HG03097 (cell line): ENCODE measurements at regions not wholly inside any gene's neighbourhood (a gene's known extent, or its start where the extent isn't known, plus 50 kb on each side); places are given as distances from the start of the nearest gene placed in this dataset.
"Not testable (repeated sequence)": the region's sequence is repeated elsewhere in the genome, so short reads cannot be mapped to it uniquely, and the experiment has no call there.

ENCODE experiments used
- ATAC-seq: cut with Tn5 transposase; IDR thresholded peaks from one replicate; pipeline ENCODE4 v1.9.1; 2021; ENCODE audit not compliant: unreplicated experiment, low FRiP score

GRCh38 chr1:65526049-65526556, 105.6 kb downstream of the LEPR start:
- no peak for ATAC-seq

GRCh38 chr1:65527190-65527589, 106.7 kb downstream of the LEPR start:
- ATAC-seq = no peak

GRCh38 chr1:65527707-65528503, 107.4 kb downstream of the LEPR start:
- ATAC-seq = no peak

GRCh38 chr1:65531972-65532570, 111.6 kb downstream of the LEPR start:
- ATAC-seq = no peak

GRCh38 chr1:65535981-65536380, 115.5 kb downstream of the LEPR start:
- ATAC-seq = no peak

GRCh38 chr1:65538086-65538485, 117.6 kb downstream of the LEPR start:
- no peak for ATAC-seq

GRCh38 chr1:65538664-65539063, 118.2 kb downstream of the LEPR start:
- ATAC-seq = no peak

- ATAC-seq = no peak
Measured at GRCh38 chr1:65539266-65540131, 119.0 kb downstream of the LEPR start.

GRCh38 chr1:65541161-65541560, 120.7 kb downstream of the LEPR start:
- no peak for ATAC-seq

- ATAC-seq = no peak
Measured at GRCh38 chr1:65541865-65542264, 121.4 kb downstream of the LEPR start.

- not testable (repeated sequence) for ATAC-seq
Measured at GRCh38 chr1:65542592-65542991, 122.1 kb downstream of the LEPR start.

GRCh38 chr1:65550306-65551010, 130.0 kb downstream of the LEPR start:
- not testable (repeated sequence) for ATAC-seq

GRCh38 chr1:65552484-65552883, 132.0 kb downstream of the LEPR start:
- not testable (repeated sequence) for ATAC-seq

- not testable (repeated sequence) for ATAC-seq
Measured at GRCh38 chr1:65554086-65554764, 133.8 kb downstream of the LEPR start.

GRCh38 chr1:65554829-65555228, 134.4 kb downstream of the LEPR start:
- ATAC-seq = no peak

GRCh38 chr1:65558215-65558614, 137.7 kb downstream of the LEPR start:
- ATAC-seq = no peak

- no peak for ATAC-seq
Measured at GRCh38 chr1:65564493-65564892, 144.0 kb downstream of the LEPR start.

GRCh38 chr1:65568285-65568684, 147.8 kb downstream of the LEPR start:
- no peak for ATAC-seq

GRCh38 chr1:65572701-65573421, 152.4 kb downstream of the LEPR start:
- no peak for ATAC-seq
